ENCODE measurements at regions not wholly inside any gene's neighbourhood (a gene's known extent, or its start where the extent isn't known, plus 50 kb on each side); places are given as distances from the start of the nearest gene placed in this dataset.

DNA sequence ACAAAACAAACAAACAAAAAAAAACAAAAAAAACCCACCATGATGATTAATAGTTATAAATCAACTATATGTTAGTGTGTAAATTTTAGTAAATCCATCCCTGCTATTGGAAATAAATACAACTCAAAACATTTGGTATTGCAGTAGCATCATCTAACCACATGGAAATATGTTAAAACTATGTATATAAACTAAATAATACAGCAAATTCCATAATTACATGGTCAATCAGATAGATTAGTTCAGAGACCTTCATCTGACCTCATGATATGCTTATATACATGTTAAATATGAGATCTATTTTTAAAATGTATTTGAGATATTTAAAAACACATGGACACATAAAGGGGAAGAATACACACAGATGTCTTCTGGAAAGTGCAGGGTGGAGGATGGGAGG is 384.2 kb downstream of the TMX3 start:
- TF ChIP-seq CTCF (IDR thresholded peaks at IDR 0.05), result no peak
- TF ChIP-seq POLR2A (IDR thresholded peaks at IDR 0.05), result no peak

Measured in ovary (tissue), 3 donors.